ENCODE measurements at regions not wholly inside any gene's neighbourhood (a gene's known extent, or its start where the extent isn't known, plus 50 kb on each side); places are given as distances from the start of the nearest gene placed in this dataset.
"Not testable (repeated sequence)": the region's sequence is repeated elsewhere in the genome, so short reads cannot be mapped to it uniquely, and the experiment has no call there.

GRCh38 chrX:78822157-78822690 is 74.7 kb downstream of the LPAR4 start:
- no peak for TF ChIP-seq CTCF (IDR thresholded peaks at IDR 0.05)
- DNase-seq (no peak), ATAC-seq (no peak)
- Histone ChIP-seq H3K36me3 (no peaks in the 10 kb centered on the region), H3K27ac (no peak overlapping the region), H3K4me1 (no peaks in the 10 kb centered on the region), H3K27me3 (no peaks in the 10 kb centered on the region), H3K4me3 (no peak overlapping the region), H3K9me3 (no peaks in the 10 kb centered on the region)
- intact Hi-C loops (cut with DNase I) = no loop called here

GRCh38 chrX:78831523-78831922 is 84.0 kb downstream of the LPAR4 start:
- intact Hi-C loops (cut with DNase I) = no loop called here
- Histone ChIP-seq H3K4me3 (no peak overlapping the region), H3K4me1 (no peaks in the 10 kb centered on the region), H3K27me3 (no peaks in the 10 kb centered on the region), H3K27ac (no peak overlapping the region), H3K9me3 (no peaks in the 10 kb centered on the region), H3K36me3 (no peaks in the 10 kb centered on the region)
- ATAC-seq = no peak
- no peak for TF ChIP-seq CTCF (IDR thresholded peaks at IDR 0.05)
- no peak for DNase-seq

GRCh38 chrX:78838709-78839108 is 91.2 kb downstream of the LPAR4 start:
- no peaks in the 10 kb centered on the region for H3K4me1 ChIP-seq
- H3K27me3 ChIP-seq = no peaks in the 10 kb centered on the region
- no peak for DNase-seq
- H3K36me3 ChIP-seq = no peaks in the 10 kb centered on the region
- H3K4me3 ChIP-seq = no peak overlapping the region
- intact Hi-C loops (cut with DNase I) = no loop called here
- no peak for ATAC-seq
- no peak for TF ChIP-seq CTCF (IDR thresholded peaks at IDR 0.05)
- no peaks in the 10 kb centered on the region for H3K9me3 ChIP-seq
- no peak overlapping the region for H3K27ac ChIP-seq

- H3K27ac ChIP-seq = no peak overlapping the region
- no peaks in the 10 kb centered on the region for H3K4me1 ChIP-seq
- ATAC-seq = no peak
- H3K4me3 ChIP-seq = no peak overlapping the region
- H3K27me3 ChIP-seq = no peaks in the 10 kb centered on the region
- H3K9me3 ChIP-seq = no peaks in the 10 kb centered on the region
- no peak for TF ChIP-seq CTCF (IDR thresholded peaks at IDR 0.05)
- intact Hi-C loops (cut with DNase I) = no loop called here
- no peak for DNase-seq
- no peaks in the 10 kb centered on the region for H3K36me3 ChIP-seq
These were observed 92.2 kb downstream of the LPAR4 start for GRCh38 chrX:78839711-78840110.

GRCh38 chrX:78844218-78844617 is 96.7 kb downstream of the LPAR4 start:
- intact Hi-C loops (cut with DNase I); H3K36me3 ChIP-seq; H3K27me3 ChIP-seq; H3K27ac ChIP-seq; H3K4me3 ChIP-seq; H3K9me3 ChIP-seq; DNase-seq; H3K4me1 ChIP-seq; ATAC-seq: not testable (repeated sequence)

GRCh38 chrX:78881248-78881647 is 63.9 kb upstream of the P2RY10 start:
- H3K4me1 ChIP-seq; H3K27me3 ChIP-seq; H3K27ac ChIP-seq; ATAC-seq; H3K9me3 ChIP-seq; intact Hi-C loops (cut with DNase I); H3K4me3 ChIP-seq; H3K36me3 ChIP-seq; DNase-seq: not testable (repeated sequence)
